OCI-LY3 (cell line): ENCODE measurements at regions not wholly inside any gene's neighbourhood (a gene's known extent, or its start where the extent isn't known, plus 50 kb on each side); places are given as distances from the start of the nearest gene placed in this dataset.

ENCODE experiments used
- H2AFZ ChIP-seq: fragments of 200-600, 300-600 bp; shearing (Covaris generic); 2 replicates; pipeline ENCODE4 v1.6.0; 2014; ENCODE audit warnings: antibody characterized with exemption, low read depth, low read length
- H3K27ac ChIP-seq: fragments of 200-600, 300-600 bp; sonication (generic); 2 replicates; pipeline ENCODE4 v1.5.1; 2014; ENCODE audit warnings: mild to moderate bottlenecking, low read length, moderate library complexity, mixed read lengths
- H3K27me3 ChIP-seq: fragments of 200-600, 300-600 bp; sonication (generic); 2 replicates; pipeline ENCODE4 v1.6.1; 2014; ENCODE audit warnings: low read depth, low read length, mixed read lengths
- H3K36me3 ChIP-seq: fragments of 200-600, 300-600 bp; sonication (generic); replicated peaks from 2 replicates; pipeline ENCODE3; 2014; ENCODE audit warnings: low read depth, low read length, mixed read lengths
- H3K4me1 ChIP-seq: fragments of 300-600, 200-600 bp; sonication (generic); 2 replicates; pipeline ENCODE4 v1.6.1; 2014; ENCODE audit warnings: low read length, mixed read lengths
- H3K4me2 ChIP-seq: fragments of 200-600, 300-600 bp; sonication (generic); 2 replicates; pipeline ENCODE4 v1.6.1; 2014; ENCODE audit warnings: low read length, mixed read lengths
- H3K4me3 ChIP-seq: fragments of 300-600, 200-600 bp; sonication (generic); 2 replicates; pipeline ENCODE4 v1.5.1; 2014; ENCODE audit warnings: antibody characterized with exemption, mild to moderate bottlenecking, low read length, moderate library complexity
- H3K79me2 ChIP-seq: fragments of 300-600, 200-600 bp; shearing (Covaris generic); 2 replicates; pipeline ENCODE4 v1.6.1; 2014; ENCODE audit warnings: mild to moderate bottlenecking, low read length, mixed read lengths
- H3K9ac ChIP-seq: fragments of 300-600, 200-600 bp; shearing (Covaris generic); 2 replicates; pipeline ENCODE4 v1.6.0; 2014; ENCODE audit warnings: mild to moderate bottlenecking, low read length, moderate library complexity
- H3K9me3 ChIP-seq: fragments of 200-600, 300-600 bp; shearing (Covaris generic); 2 replicates; pipeline ENCODE4 v1.6.1; 2014; ENCODE audit warnings: low read length, mixed read lengths; ENCODE audit not compliant: insufficient read depth
- H4K20me1 ChIP-seq: fragments of 200-600, 300-600 bp; sonication (generic); 2 replicates; pipeline ENCODE4 v1.6.1; 2016; ENCODE audit warnings: low read length, mixed read lengths; ENCODE audit not compliant: insufficient read depth
- EZH2phosphoT487 ChIP-seq: fragments of 200-600 bp; shearing (Covaris generic); IDR thresholded peaks from 2 replicates; pipeline ENCODE4 v1.6.1; 2018; ENCODE audit warnings: antibody characterized with exemption, mixed run types, low read depth
- TF ChIP-seq, protein P1 (sequence below): fragments of 200-600, 300-600 bp; sonication (generic); IDR thresholded peaks from 2 replicates; pipeline ENCODE4 v1.5.1; 2014; ENCODE audit warnings: antibody characterized with exemption, low read length, low read depth

DNA sequence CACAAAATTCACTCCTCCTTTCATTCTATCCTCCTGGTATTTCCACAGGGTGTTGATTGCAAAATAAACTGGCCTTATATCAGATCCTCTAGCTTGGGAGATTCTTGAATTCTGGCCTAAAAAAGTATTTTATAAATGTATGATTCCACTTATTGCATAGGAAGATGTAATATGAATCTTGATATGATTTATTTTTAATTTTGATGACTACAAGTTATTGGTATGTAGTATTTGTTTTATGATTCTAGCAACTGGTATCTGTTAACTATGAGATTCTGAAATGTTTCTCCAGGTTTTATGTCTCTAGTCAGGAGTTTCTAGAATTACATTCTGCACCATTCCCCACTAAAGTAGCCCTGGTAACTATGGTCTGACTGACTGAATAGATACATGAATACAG, 373.9 kb upstream of the C11orf87 start:
- Histone ChIP-seq H3K4me2 (no peak overlapping the region), H3K9ac (no peak overlapping the region), H3K79me2 (no peaks in the 10 kb centered on the region)

DNA sequence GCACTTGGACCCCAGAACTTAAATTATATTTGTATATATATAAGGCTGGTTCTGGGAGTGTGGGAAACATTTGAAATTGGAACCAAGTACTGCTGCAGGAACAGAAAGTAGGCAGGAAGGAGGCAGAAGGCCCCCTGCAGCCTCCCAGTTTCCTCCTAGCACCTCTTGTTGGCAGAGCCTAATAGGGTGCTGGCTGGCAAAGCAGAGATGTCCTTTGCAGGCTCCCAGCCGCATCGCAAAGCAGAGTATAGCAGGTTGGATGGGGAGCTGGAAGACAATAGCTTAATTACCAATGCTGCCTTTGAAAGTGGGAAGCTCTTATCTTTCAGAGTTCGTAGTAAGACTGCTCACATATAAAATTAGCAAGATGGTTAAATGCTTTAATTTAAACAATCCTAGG, 370.8 kb upstream of the C11orf87 start:
- Histone ChIP-seq H3K27me3 (no peaks in the 10 kb centered on the region), H3K9ac (no peak overlapping the region)

More for the DNA sequence above, 373.9 kb upstream of the C11orf87 start:
- Histone ChIP-seq H3K27me3 (no peaks in the 10 kb centered on the region), H3K27ac (no peak overlapping the region), H3K9me3 (no peaks in the 10 kb centered on the region), H4K20me1 (no peaks in the 10 kb centered on the region), H3K4me1 (peaks cover 8% of the 10 kb centered on the region), H2AFZ (no peak overlapping the region), H3K4me3 (no peak overlapping the region), H3K36me3 (no peaks in the 10 kb centered on the region)
- TF ChIP-seq, protein P1, sequence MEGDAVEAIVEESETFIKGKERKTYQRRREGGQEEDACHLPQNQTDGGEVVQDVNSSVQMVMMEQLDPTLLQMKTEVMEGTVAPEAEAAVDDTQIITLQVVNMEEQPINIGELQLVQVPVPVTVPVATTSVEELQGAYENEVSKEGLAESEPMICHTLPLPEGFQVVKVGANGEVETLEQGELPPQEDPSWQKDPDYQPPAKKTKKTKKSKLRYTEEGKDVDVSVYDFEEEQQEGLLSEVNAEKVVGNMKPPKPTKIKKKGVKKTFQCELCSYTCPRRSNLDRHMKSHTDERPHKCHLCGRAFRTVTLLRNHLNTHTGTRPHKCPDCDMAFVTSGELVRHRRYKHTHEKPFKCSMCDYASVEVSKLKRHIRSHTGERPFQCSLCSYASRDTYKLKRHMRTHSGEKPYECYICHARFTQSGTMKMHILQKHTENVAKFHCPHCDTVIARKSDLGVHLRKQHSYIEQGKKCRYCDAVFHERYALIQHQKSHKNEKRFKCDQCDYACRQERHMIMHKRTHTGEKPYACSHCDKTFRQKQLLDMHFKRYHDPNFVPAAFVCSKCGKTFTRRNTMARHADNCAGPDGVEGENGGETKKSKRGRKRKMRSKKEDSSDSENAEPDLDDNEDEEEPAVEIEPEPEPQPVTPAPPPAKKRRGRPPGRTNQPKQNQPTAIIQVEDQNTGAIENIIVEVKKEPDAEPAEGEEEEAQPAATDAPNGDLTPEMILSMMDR, result no peak
- no peak for TF ChIP-seq EZH2phosphoT487

DNA sequence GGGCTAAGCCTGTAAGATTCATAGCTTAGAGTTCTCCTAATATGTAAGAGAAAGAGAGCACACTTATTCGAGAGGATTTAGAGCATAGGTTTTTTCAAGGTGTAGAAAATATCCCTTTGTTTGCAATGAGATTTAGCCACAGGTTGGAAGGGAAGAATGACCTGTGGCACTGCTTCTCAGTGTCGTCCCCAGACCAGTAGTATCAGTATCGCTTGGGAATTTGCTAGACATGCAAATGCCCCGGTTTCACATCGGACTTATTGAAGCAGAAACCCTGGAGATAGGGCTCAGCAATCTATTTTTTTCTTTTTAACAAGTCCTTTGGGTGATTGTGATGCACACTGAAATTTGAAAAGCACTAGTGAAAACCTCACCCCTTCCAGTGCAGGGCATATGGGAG, 362.6 kb upstream of the C11orf87 start:
- Histone ChIP-seq H3K36me3 (no peaks in the 10 kb centered on the region), H3K79me2 (no peaks in the 10 kb centered on the region), H3K4me2 (no peak overlapping the region), H3K4me3 (no peak overlapping the region), H4K20me1 (no peaks in the 10 kb centered on the region), H3K4me1 (peaks cover 14% of the 10 kb centered on the region), H3K27ac (no peak overlapping the region), H3K9me3 (no peaks in the 10 kb centered on the region), H2AFZ (no peak overlapping the region), H3K27me3 (no peaks in the 10 kb centered on the region), H3K9ac (no peak overlapping the region)
- TF ChIP-seq, protein P1, result no peak
- TF ChIP-seq EZH2phosphoT487, result no peak

More for the DNA sequence above, 370.8 kb upstream of the C11orf87 start:
- H3K4me2 ChIP-seq, result no peak overlapping the region
- no peaks in the 10 kb centered on the region for H4K20me1 ChIP-seq
- H3K36me3 ChIP-seq, result no peaks in the 10 kb centered on the region
- TF ChIP-seq, protein P1, result no peak
- TF ChIP-seq EZH2phosphoT487, result no peak
- no peaks in the 10 kb centered on the region for H3K9me3 ChIP-seq
- H2AFZ ChIP-seq, result no peak overlapping the region
- H3K27ac ChIP-seq, result no peak overlapping the region
- no peaks in the 10 kb centered on the region for H3K4me1 ChIP-seq
- H3K4me3 ChIP-seq, result no peak overlapping the region
- no peaks in the 10 kb centered on the region for H3K79me2 ChIP-seq

- Histone ChIP-seq H3K9me3 (no peaks in the 10 kb centered on the region), H2AFZ (no peak overlapping the region), H3K9ac (no peak overlapping the region), H3K4me3 (no peak overlapping the region), H3K79me2 (no peaks in the 10 kb centered on the region), H3K4me1 (peaks cover 14% of the 10 kb centered on the region), H3K4me2 (no peak overlapping the region), H3K36me3 (no peaks in the 10 kb centered on the region), H4K20me1 (no peaks in the 10 kb centered on the region), H3K27me3 (no peaks in the 10 kb centered on the region), H3K27ac (no peak overlapping the region)
- TF ChIP-seq EZH2phosphoT487, result no peak
- TF ChIP-seq, protein P1, result no peak
Observed at GRCh38 chr11:109061394-109061793, 360.6 kb upstream of the C11orf87 start.
